ENCODE measurements at regions not wholly inside any gene's neighbourhood (a gene's known extent, or its start where the extent isn't known, plus 50 kb on each side); places are given as distances from the start of the nearest gene placed in this dataset.

GRCh38 chr4:19104176-19104575 lies 1082.6 kb upstream of the LCORL start:
- Histone ChIP-seq H3K9me3 (no peaks in the 10 kb centered on the region), H3K4me3 (ENCODE audit: low read depth, low read length) (no peak overlapping the region), H3K4me1 (no peaks in the 10 kb centered on the region), H3K27me3 (replicated peaks; ENCODE audit: control insufficient read depth, insufficient read depth, low read length) (no peaks in the 10 kb centered on the region), H3K36me3 (ENCODE audit: control insufficient read depth, insufficient read depth, low read length) (no peaks in the 10 kb centered on the region)
- Mint-ChIP-seq H3K27ac (ENCODE audit: unreplicated experiment) (no peak overlapping the region), H3K36me3 (ENCODE audit: insufficient read depth, unreplicated experiment) (no peaks in the 10 kb centered on the region), H3K9me3 (ENCODE audit: unreplicated experiment) (peaks cover 16% of the 10 kb centered on the region), H3K27me3 (ENCODE audit: insufficient read depth, unreplicated experiment) (no peaks in the 10 kb centered on the region), H3K4me1 (ENCODE audit: low read depth, unreplicated experiment) (no peaks in the 10 kb centered on the region), H3K4me3 (ENCODE audit: unreplicated experiment) (no peak overlapping the region)
- no peak for TF ChIP-seq CTCF (IDR thresholded peaks at IDR 0.05; ENCODE audit: insufficient read depth in 1 of 2, low read depth in 1 of 2, low read length in 1 of 2, severe bottlenecking in 1 of 2, unreplicated experiment in 1 of 2)
- intact Hi-C loops (cut with micrococcal nuclease; ENCODE audit: unreplicated experiment), result no loop called here
- POLR2A ChIA-PET, result no interaction called here
- CTCF ChIA-PET, result no interaction called here
- DNase-seq, result no peak
- BruUV-seq (replicated peaks), result no TSS peak

- Histone ChIP-seq H3K9me3 (no peaks in the 10 kb centered on the region), H3K4me1 (no peaks in the 10 kb centered on the region), H3K27me3 (replicated peaks; ENCODE audit: control insufficient read depth, insufficient read depth, low read length) (no peaks in the 10 kb centered on the region), H3K4me3 (ENCODE audit: low read depth, low read length) (no peak overlapping the region), H3K36me3 (ENCODE audit: control insufficient read depth, insufficient read depth, low read length) (no peaks in the 10 kb centered on the region)
- no peak for DNase-seq
- Mint-ChIP-seq H3K9me3 (ENCODE audit: unreplicated experiment) (peaks cover 9% of the 10 kb centered on the region), H3K27ac (ENCODE audit: unreplicated experiment) (no peak overlapping the region), H3K27me3 (ENCODE audit: insufficient read depth, unreplicated experiment) (no peaks in the 10 kb centered on the region), H3K36me3 (ENCODE audit: insufficient read depth, unreplicated experiment) (no peaks in the 10 kb centered on the region), H3K4me1 (ENCODE audit: low read depth, unreplicated experiment) (no peaks in the 10 kb centered on the region), H3K4me3 (ENCODE audit: unreplicated experiment) (no peak overlapping the region)
- CTCF ChIA-PET, result no interaction called here
- POLR2A ChIA-PET, result no interaction called here
- intact Hi-C loops (cut with micrococcal nuclease; ENCODE audit: unreplicated experiment), result no loop called here
- BruUV-seq (replicated peaks), result no TSS peak
- TF ChIP-seq CTCF (IDR thresholded peaks at IDR 0.05; ENCODE audit: insufficient read depth in 1 of 2, low read depth in 1 of 2, low read length in 1 of 2, severe bottlenecking in 1 of 2, unreplicated experiment in 1 of 2), result no peak
Measured at GRCh38 chr4:19095491-19096046, 1074.0 kb upstream of the LCORL start.

- Mint-ChIP-seq H3K4me3 (ENCODE audit: unreplicated experiment) (no peak overlapping the region), H3K36me3 (ENCODE audit: insufficient read depth, unreplicated experiment) (no peaks in the 10 kb centered on the region), H3K4me1 (ENCODE audit: low read depth, unreplicated experiment) (no peaks in the 10 kb centered on the region), H3K9me3 (ENCODE audit: unreplicated experiment) (no peaks in the 10 kb centered on the region), H3K27me3 (ENCODE audit: insufficient read depth, unreplicated experiment) (no peaks in the 10 kb centered on the region), H3K27ac (ENCODE audit: unreplicated experiment) (no peak overlapping the region)
- no peak for TF ChIP-seq CTCF (IDR thresholded peaks at IDR 0.05; ENCODE audit: insufficient read depth in 1 of 2, low read depth in 1 of 2, low read length in 1 of 2, severe bottlenecking in 1 of 2, unreplicated experiment in 1 of 2)
- intact Hi-C loops (cut with micrococcal nuclease; ENCODE audit: unreplicated experiment), result loop anchor here (5.0 kb wide), 1 partner anchor 407 kb away; no protein-coding TSS in a partner anchor
- Histone ChIP-seq H3K27me3 (replicated peaks; ENCODE audit: control insufficient read depth, insufficient read depth, low read length) (no peaks in the 10 kb centered on the region), H3K4me1 (no peaks in the 10 kb centered on the region), H3K4me3 (ENCODE audit: low read depth, low read length) (no peak overlapping the region), H3K9me3 (no peaks in the 10 kb centered on the region), H3K36me3 (ENCODE audit: control insufficient read depth, insufficient read depth, low read length) (no peaks in the 10 kb centered on the region)
- CTCF ChIA-PET, result no interaction called here
- POLR2A ChIA-PET, result no interaction called here
- DNase-seq, result no peak
- BruUV-seq (replicated peaks), result no TSS peak
Measured at GRCh38 chr4:19093951-19094350, 1072.4 kb upstream of the LCORL start.

All from Caco-2 (cell line).